SK-N-SH (cell line): ENCODE measurements at regions not wholly inside any gene's neighbourhood (a gene's known extent, or its start where the extent isn't known, plus 50 kb on each side); places are given as distances from the start of the nearest gene placed in this dataset.

Source experiments
- GABPA ChIP-seq: IDR thresholded peaks from 2 replicates; pipeline ENCODE4 v1.4.0; 2012; ENCODE audit warnings: low read depth, mild to moderate bottlenecking
- MXI1 ChIP-seq: IDR thresholded peaks from 2 replicates; pipeline ENCODE4 v1.6.1; 2012; ENCODE audit warnings: mild to moderate bottlenecking, low read depth, low read length, improper control_type of control experiment
- RFX5 ChIP-seq: IDR thresholded peaks from 2 replicates; pipeline ENCODE4 v1.6.1; 2012; ENCODE audit warnings: mild to moderate bottlenecking, improper control_type of control experiment, low read length
- TEAD4 ChIP-seq: IDR thresholded peaks from 2 replicates; pipeline ENCODE4 v1.4.0; 2012; ENCODE audit warnings: mild to moderate bottlenecking, borderline replicate concordance; ENCODE audit not compliant: insufficient read depth
- TF ChIP-seq, protein P1 (sequence below): fragments of 200-600 bp; sonication (generic); IDR thresholded peaks from 2 replicates; pipeline ENCODE4 v1.6.1; 2017; ENCODE audit warnings: antibody characterized with exemption, mild to moderate bottlenecking, moderate library complexity

DNA sequence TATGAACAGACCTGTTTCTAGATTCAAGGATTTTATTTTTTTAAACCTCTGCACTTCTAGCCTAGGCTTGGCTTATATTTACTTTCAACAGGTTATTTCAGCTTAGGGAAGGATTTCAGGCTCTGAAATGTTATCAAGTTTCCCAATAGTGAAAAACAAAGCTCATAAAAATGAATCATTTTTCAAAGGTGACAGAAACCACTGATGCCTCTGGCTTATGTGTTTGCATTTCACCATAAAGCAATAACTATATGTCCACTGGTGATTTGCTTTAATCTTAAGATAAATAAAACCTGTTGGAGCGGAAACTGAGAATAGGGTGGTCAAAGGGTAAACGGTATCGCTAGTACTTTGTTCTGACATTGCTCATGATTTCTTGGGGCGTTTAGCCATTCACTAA is 141.2 kb upstream of the LRIG1 start:
- TF ChIP-seq TEAD4, result no peak
- TF ChIP-seq, protein P1, sequence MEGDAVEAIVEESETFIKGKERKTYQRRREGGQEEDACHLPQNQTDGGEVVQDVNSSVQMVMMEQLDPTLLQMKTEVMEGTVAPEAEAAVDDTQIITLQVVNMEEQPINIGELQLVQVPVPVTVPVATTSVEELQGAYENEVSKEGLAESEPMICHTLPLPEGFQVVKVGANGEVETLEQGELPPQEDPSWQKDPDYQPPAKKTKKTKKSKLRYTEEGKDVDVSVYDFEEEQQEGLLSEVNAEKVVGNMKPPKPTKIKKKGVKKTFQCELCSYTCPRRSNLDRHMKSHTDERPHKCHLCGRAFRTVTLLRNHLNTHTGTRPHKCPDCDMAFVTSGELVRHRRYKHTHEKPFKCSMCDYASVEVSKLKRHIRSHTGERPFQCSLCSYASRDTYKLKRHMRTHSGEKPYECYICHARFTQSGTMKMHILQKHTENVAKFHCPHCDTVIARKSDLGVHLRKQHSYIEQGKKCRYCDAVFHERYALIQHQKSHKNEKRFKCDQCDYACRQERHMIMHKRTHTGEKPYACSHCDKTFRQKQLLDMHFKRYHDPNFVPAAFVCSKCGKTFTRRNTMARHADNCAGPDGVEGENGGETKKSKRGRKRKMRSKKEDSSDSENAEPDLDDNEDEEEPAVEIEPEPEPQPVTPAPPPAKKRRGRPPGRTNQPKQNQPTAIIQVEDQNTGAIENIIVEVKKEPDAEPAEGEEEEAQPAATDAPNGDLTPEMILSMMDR, result no peak
- TF ChIP-seq RFX5, result no peak
- TF ChIP-seq MXI1, result no peak
- TF ChIP-seq GABPA, result no peak
